ENCODE measurements at regions not wholly inside any gene's neighbourhood (a gene's known extent, or its start where the extent isn't known, plus 50 kb on each side); places are given as distances from the start of the nearest gene placed in this dataset.

DNA sequence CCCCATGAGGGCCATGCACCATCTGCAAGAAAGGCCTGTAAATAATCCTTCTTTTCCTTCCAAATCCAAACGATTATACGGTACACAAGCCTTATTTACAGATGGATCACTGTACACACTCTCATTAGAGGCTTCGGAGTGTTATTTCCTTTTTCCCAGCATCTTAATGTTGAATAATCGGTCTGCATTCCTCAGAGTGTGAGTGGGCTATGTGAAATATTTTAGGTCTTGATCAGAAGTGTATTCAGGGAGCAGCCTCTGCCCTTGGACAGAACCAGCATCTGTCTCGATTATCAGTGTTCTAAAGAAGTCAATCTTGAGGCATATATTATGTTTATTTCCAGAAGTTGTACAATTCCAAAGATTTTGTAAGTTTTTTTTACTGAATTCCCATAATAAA, 340.6 kb downstream of the SEC23A start:
- no peak for DNase-seq

DNA sequence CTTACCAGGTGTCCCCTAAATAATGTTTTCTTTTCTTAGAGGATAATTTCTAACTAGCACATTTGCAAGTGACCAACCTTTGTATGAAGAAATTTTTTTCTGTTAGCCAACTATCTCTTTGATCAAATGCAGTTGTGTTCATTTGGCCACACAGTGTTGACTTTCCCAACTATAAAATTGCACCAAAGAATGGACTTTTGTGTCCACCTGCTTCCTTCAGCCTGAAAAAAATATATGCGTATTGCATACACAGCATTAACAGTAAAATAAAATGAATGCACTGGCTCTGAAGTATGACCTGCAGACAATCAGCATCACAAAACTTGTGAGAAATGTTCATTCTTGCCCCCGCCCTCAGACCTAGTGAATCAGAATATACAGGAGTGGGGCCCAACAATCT, 342.0 kb downstream of the SEC23A start:
- DNase-seq = no peak

DNA sequence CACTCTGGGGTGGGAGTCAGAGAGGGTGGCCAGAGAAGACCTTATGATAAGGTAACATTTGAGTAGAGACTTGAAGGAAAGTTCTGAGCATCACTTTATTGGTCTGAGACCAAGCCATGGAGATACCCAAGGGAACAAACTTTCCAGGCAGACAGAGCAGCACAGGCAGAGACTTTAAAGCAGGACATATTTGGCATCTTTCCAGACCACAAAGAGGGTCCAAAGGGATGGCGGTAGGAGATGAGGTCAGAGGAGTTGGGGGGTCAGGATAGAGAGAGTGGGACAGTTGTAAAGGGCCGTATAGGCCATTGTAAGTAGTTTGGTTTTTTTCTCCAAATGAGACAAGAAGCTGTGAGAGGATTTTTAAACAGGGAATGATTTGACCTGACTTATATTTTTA, 344.4 kb downstream of the SEC23A start:
- no peak for DNase-seq

DNA sequence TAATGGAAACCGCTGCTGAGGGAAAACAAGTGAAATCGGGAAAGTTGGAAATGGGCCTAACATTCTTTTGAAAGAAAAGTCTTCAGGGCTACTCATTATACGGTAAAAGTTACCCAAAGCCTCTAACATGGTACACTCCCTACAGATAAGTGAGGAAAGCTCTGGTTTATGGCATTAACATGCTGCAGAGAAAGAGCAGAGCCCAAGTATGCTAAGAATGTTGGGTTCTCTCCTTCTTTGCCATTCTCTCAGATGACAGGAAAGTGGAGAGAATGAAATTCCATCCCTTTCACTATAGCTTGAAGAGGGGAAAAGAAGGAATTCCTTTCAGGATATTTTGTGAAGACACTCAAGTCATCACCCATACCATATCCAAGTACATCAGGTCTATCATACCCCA, 348.0 kb downstream of the SEC23A start:
- no peak for DNase-seq

DNA sequence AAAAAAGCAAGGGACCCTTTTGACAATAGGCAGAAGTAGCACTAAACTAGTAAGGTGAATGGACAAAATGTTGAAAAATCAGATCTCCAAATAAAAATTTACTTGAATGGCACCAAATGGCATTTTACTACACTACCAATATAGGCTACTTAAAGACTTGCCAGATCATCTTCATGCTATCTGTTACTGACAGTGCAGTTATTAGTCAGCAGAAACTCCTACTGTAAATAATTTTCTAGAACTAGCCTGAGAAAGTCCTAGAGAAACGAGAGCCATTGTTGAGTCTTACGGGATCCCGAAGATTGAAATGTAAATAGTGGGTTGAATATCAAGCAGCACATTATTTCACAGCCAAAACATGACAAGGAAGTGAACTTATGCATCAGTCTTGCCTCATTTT, 350.3 kb downstream of the SEC23A start:
- no peak for DNase-seq

DNA sequence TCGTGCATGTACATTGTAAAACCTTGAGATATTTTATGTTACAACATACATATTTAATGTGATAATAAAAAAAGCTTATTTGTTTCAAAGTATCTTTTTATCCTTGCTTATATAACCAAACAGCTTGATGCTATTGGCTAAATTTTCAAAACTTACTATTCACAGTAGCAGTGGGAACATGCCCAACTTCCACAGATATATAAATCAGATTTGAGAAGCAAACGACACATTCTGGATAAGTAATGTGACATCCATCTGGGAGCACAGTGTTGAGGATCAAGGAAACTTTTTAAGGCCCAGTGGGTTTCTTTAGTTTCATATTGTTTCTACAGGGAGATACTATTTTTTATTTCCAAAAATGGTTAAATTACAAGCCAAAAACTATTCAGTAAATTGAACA, 350.7 kb downstream of the SEC23A start:
- no peak for DNase-seq

DNA sequence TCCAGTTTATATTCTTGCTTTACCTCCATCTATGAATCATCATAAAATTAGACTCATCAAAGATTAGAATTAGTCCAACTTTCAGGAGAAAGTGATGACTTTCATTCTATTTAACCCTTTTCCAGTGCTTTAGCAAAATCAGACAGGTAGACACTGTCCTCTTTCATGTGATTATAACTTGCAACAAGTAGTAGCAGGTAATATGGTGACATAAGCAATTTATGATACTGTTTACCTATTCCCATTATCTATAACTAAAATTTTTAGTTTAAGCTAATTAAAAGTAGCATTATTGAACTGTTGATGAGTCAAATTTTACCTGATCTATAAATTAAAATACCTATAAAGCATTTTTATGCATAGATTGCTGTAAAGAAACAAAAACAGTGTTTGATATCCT, 351.6 kb downstream of the SEC23A start:
- DNase-seq = no peak

DNA sequence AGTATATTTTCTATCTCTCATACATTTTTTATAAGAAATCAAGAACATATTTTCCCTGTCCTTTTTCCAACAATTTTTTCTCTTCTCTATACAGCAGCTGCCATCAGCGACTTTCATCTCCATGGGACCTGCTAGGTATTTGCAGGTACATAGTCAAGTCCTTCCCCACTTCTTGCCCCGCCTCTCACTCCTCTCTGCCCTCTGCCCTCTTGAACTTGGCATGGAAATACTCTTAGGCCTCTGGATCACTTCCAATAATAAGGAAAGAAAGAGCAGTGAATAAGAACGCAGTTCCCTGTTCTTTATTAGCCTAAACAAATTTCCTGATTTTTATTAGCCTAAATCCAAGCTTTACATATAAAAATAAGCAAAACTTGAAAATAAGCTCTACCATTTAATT, 353.1 kb downstream of the SEC23A start:
- no peak for DNase-seq

DNA sequence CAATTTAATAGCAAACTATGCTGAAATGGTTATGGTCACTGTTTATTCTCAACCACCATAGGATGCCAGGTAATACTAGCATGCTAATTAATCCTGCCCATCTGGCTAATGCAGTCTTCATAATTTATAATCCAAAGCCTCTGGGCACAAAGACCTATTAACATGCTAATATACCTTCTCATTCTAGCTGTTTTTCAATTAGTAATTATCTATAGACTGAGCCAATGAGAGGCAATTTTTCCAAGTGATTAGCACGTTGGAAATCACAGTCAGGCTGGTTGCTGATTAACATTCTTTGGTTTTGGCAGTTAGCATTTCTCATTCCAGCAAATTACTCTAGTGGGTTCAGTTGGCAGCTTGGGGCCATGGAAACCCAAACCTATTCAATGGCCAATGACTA, 357.2 kb downstream of the SEC23A start:
- no peak for DNase-seq

DNA sequence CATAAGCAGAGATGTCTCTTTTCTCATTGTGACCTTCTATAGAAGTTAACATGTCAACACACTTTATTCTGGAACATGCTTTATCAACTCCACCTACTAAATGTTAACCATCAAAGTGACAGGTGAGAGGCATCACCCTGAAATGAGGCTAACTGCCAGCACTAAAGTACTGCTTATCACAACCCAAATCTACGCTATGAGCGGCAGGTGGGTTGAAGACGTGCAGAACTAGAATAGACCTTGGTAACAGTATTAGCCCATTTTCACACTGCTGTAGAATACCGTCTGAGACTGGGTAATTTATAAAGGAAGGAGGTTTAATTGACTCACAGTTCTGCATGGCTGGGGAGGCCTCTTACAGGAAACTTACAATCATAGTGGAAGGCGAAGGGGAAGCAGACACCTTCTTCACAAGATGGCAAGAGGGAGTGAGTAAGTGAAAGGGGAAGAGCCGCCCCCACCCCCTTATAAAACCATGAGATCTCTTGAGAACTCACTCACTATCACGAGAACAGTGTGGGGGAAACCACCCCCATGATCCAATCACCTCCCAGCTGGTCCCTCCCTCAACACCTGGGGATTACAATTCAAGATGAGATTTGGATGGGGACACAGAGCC, 359.0 kb downstream of the SEC23A start:
- DNase-seq = no peak

DNA sequence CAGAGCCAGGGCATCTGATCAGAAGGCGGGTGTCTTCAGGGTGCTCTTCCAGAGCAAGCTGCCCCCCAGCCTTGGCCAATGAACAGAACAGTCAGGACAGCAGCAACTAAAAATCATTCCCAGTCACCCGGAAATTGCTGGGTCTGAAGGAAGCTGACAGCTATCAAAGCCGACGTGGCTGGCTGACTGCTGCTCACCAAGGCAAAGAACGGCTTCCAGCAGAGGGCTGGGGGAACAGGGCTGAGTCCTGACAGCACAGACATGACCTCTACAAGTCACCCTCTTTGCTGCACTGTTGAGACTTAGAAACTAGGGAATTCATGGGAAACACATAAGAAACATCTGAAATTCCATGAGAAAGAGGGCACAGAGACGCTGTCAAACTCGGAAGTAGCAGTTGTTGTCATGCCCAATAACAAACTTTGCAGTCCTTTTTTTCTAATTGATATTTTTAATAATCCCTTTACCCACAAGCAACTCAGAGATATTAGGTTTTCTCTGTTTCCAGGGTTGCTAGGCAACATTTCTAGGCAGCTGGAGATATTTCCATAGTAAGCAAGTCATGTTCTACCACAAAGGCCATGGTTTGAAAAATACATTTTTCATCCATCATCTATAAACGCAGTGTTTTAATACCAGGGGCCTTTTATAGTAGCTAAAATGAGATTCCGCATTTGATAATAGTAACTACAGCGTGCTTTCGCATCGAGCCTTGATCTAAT, 365.2 kb downstream of the SEC23A start:
- DNase-seq = no peak

DNA sequence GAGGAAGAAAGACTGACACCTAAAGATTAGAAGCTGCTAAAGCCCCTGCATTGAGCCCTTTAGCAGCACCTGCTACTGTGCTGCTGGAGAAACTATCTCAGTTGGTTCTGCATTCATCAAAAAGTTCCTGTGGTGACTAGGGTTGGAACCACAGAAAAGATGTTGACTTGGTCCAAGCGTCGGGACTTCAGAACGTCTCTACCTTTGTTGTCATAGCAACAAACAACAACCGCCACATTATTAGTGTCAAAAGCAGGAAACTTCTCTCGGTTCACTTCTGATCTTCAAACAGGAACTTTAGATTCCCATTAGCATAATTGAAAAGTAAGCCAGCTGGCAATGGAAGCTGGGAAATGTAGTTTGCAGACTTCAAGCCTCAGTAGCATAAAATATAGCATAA, 368.0 kb downstream of the SEC23A start:
- no peak for DNase-seq

DNA sequence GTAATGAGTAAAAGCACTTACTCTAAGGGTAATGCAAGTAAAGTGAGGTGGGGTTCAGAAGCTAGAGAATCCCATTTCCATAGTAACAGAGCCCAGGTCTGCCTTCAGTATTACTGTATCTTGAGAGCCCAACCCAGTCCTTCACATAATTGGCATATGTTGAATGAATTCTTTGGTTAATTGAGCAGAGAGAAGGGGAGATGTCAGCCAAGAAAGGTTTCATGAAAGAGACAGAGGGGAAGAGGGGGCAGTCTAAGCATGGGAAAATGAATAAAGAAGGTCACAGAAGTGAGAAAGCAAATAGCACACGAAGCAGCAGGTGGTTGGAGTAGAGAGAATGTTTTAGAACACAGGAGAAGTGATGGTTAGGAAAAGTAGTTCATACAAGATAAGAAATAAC, 371.1 kb downstream of the SEC23A start:
- no peak for DNase-seq

DNA sequence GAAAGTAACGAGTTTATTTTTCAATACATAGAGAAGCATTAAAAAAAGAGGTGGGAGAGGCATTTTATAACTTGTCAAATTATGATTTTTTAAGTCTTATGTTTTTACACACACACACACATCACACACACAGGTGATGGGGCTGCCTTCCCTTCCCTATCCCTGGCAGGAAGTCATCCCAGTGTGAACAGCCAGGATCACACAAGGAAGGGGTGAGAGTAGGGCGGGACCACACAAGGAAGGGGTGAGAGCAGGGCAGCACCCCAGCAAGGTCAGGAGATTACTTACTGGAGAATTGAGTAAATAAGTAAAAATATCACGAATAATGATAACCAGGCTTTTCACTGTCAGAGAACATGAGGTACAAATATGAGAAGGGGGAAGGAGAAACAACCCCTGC, 372.6 kb downstream of the SEC23A start:
- no peak for DNase-seq

DNA sequence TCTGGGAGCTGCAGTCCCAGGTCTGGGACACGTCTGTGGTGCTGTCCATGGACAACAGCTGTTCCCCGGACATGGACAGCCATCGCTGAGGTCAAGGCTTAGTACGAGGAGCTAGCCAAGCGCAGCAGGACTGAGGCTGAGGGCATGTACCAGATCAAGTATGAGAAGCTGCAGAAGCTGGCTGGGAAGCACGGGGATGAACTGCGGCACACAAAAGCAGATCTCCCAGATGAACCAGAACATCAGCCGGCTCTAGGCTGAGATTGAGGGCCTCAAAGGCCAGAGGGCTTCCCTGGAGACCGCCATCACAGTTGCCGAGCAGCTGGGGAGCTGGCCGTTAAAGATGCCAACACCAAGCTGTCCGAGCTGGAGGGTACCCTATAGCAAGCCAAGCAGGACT, 375.3 kb downstream of the SEC23A start:
- no peak for DNase-seq

DNA sequence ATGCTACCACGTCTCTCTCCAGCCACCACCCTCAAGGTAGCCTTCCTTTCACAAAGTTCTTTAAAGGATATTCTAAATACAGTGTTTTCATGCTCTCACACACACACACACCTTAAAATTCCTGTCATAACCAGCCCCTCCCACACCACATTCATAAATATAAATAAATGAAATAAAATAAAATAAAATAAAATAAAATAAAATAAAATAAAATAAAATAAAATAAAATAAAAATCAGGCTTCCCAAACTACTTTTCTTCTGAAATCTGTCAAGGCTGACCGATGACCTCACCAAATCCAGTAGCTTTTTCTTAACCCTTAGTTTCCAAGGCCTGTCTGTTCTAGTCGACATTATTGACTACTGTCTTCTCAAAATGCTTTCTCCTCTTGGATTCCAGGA, 378.4 kb downstream of the SEC23A start:
- DNase-seq = no peak

DNA sequence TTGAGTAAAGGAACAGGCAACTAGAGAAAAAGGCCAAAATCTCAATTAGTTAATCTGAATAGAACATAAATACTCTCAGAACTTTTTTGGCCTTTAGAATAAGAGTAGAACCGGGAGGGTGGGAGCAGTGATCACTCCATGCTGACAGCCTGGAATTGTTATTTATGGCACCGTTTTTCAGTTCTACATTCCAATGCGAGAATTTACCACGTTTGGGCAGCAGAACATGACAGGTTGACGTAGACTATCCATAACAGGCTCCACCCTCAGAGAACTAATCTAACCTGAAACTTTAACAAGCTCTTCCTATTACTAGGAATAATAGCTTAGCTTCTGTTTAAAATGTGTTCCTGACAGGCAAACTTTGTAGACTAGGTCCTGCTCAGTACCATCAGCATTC, 379.1 kb downstream of the SEC23A start:
- no peak for DNase-seq

DNA sequence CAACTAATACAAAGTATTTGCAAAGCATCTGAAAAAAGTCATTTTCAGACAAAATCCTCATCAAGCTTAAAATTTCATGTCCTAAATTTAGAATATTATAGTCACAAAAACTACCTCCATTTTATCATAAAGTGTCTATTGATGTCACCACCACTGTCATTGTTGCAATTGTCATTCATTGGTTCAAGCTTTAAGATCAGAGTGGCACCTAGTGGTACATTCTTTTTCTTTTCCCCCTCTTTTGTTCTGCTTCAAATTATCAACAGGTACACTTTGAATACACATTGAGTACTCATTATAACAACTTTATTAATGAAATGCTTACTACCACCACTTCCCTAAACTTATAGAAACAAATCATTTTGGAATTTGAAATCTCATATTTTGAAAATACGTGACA, 379.8 kb downstream of the SEC23A start:
- no peak for DNase-seq

DNA sequence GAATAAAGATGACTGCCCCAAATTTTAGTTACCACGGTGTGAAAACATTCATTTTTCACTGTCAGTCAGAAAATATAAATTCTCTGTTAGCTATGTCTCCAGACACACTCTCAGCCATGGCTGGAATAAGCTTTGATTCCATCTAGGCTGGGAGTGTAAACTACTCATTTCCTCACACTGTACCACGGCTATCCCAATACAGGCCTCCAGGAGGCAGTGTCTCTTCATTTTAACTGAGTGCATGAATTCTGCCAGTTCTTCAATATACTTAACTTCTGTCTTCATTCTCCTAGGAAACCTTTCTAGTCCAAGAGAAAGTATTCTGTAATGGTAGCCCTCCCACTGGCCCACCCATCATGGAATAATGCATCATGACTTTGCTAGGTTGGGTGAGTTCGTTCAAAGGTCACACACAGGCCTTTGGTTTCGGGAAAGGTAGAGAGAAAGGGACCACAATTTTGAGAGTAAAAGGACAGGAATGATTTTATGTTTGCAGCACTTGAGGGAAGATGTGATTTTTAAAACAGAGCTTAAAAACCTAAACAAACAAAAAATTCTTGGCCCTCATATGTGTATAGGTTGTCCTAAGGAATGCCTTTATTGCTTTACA, 381.1 kb downstream of the SEC23A start:
- peak; percentile 37 for DNase-seq

DNA sequence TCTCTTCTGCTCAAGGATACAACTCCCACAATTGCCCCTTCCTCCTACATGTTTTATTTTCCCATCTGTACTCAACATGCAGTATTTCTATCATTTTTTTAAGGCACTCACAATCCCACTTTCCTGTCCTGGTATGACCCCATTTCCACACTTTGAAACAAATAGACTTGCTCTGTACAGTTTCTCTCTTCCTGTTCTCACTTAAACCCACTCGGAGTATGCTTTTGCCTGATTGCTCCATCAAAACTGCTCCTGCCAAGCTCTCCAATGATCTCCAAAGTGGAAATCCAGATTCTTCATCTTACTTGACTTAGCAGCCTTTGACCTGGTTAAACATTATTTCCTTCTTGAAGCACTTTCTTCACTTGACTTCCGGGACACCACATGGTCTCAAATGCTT, 384.5 kb downstream of the SEC23A start:
- no peak for DNase-seq

DNA sequence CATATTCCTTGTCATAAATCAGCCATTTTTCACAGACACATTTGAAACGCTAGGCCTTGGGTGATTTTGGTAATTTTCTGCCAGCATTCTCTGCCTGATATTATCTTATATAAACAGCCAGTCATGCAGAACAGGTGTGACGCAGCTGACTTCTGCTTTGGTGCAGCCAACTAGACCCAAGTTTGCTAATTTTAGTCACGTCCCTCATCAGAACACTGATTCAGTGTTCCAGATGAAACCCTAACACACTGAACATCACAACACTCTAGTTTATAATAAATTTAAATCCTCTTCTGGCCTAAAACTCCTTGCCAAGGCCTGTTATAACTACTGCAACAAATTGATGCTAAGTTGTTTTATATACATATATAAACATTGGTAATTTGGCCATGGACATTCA, 386.1 kb downstream of the SEC23A start:
- DNase-seq = no peak

DNA sequence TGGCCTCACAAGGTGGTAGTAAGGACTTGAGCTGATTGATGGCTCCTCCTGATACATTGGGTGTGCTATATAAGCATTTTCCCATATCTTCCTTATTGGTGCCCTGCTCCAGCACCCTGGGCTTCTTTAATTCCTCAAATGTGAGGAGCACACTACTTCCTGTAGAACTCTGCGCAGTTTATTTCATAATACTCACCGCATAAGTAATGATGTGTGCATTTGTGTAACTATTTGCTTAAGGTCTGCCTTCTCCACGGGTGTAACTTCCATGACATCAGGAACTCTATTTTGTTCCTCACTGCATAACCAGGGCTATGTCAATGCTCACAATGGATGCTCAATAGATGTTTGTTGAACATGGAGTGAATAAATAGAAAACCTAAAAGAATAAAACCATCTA, 392.2 kb downstream of the SEC23A start:
- DNase-seq = no peak

DNA sequence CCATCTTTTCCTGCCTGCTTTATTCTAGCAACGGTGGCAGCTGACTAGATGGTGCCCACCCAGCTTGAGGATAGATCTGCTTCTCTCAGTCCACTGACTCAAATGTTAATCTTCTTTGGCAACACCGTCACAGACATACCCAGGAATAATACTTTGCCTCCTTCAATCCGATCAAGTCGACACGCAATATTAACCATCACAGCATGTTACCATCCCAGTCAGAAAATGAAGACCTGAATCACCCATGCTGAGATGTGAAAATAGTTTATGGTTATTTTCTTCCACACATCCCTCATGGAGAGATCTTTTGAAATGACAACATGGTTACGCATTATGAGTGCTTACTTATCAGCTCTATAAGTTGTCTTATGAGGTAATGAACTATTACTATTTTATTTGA, 392.8 kb downstream of the SEC23A start:
- no peak for DNase-seq

DNA sequence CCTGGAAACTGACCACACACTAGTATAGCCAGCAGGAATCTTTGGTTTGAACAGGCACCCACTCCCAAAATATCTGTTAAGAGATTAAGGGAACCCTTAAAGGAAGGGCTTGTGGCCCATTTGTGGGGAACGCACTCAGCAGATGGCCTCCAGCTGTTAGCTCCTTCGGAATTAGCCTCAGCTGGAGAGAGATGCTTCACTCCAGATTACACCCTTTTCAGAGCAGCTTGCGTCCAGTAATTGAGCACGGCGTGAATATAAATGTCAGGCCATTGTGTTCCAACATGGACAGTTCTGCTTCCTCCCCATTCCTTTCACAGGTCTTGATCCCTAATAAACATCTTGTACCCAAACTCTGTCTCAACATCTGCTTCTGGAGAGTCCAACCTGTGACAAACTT, 397.8 kb downstream of the SEC23A start:
- no peak for DNase-seq

DNA sequence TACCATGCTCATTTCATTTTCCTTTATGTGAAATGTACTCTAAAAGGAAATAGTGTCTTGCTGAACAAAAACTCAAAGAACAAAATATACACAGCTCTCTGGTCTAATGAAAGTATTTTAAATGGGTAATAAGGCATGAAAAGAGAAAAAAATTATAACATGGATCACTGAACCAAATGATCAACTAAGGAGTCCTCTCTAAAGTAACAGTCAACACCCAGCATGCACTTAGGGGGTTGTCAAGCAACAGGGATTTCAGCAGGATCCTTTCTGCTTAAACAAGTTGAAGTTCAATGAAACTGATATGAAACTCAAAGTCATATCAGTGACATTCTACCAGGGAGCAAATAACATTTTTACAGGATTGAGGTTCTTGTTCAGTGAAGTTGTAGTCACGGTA, 398.8 kb downstream of the SEC23A start:
- no peak for DNase-seq

Data from hindlimb muscle (tissue), 1 donor.